Esophagus muscularis mucosa (tissue), 4 donors: ENCODE measurements at regions not wholly inside any gene's neighbourhood (a gene's known extent, or its start where the extent isn't known, plus 50 kb on each side); places are given as distances from the start of the nearest gene placed in this dataset.

Experiments
- EP300 ChIP-seq: sonication (generic); formaldehyde crosslinking; IDR thresholded peaks from one replicate; pipeline ENCODE4 v1.6.1; 2017; ENCODE audit warnings: antibody characterized with exemption
- POLR2AphosphoS5 ChIP-seq, 2 donors: sonication (generic); formaldehyde crosslinking; IDR thresholded peaks; one replicate each; pipeline ENCODE4 v1.6.1; 2017; ENCODE audit warnings: antibody characterized with exemption in 2 of 2
- TF ChIP-seq, protein P1 (sequence below), 3 experiments: fragments of 200-600 bp in 2 of 3; fragments of 450-650 bp in 1 of 3; sonication (generic) in 2 of 3; IDR thresholded peaks; one replicate each; pipeline ENCODE4 v1.5.1; 2017 to 2019; ENCODE audit warnings: antibody characterized with exemption in 3 of 3, mild to moderate bottlenecking in 2 of 3, moderate library complexity in 1 of 3

DNA sequence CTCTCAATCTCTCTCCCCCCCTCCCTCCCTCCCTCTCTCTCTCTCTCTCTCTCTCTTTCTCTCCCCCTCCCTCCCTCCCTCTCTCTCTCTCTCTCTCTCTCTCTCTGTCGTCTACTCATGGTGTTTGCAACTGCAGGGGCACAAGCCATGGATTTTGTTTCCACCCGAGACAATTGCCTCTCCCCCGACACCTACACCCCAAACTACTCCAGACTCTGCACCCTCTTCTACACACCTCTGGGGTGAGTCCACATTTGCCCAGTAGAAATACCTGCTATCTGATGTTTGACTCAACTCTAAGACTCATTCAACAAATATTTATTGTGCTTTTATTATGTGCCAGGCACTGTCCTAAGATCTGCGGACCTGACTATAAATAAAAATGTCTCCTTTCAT, 93.7 kb downstream of the TMEM17 start:
- TF ChIP-seq, protein P1, sequence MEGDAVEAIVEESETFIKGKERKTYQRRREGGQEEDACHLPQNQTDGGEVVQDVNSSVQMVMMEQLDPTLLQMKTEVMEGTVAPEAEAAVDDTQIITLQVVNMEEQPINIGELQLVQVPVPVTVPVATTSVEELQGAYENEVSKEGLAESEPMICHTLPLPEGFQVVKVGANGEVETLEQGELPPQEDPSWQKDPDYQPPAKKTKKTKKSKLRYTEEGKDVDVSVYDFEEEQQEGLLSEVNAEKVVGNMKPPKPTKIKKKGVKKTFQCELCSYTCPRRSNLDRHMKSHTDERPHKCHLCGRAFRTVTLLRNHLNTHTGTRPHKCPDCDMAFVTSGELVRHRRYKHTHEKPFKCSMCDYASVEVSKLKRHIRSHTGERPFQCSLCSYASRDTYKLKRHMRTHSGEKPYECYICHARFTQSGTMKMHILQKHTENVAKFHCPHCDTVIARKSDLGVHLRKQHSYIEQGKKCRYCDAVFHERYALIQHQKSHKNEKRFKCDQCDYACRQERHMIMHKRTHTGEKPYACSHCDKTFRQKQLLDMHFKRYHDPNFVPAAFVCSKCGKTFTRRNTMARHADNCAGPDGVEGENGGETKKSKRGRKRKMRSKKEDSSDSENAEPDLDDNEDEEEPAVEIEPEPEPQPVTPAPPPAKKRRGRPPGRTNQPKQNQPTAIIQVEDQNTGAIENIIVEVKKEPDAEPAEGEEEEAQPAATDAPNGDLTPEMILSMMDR (IDR thresholded peaks at IDR 0.05), result peak in 1 of 3 experiments; percentile 21
- TF ChIP-seq EP300 (no peak), POLR2AphosphoS5 (IDR thresholded peaks at IDR 0.05) (no peak)
